LHCN-M2 (cell line): ENCODE measurements at regions not wholly inside any gene's neighbourhood (a gene's known extent, or its start where the extent isn't known, plus 50 kb on each side); places are given as distances from the start of the nearest gene placed in this dataset.
"Not testable (repeated sequence)": the region's sequence is repeated elsewhere in the genome, so short reads cannot be mapped to it uniquely, and the experiment has no call there.

Experiments
- DNase-seq: peaks from one replicate; pipeline ENCODE4 v3.0.0-alpha.2; 2012; ENCODE audit warnings: low read depth

- no peak for DNase-seq
Observed at GRCh38 chrX:43218198-43218597, 437.9 kb upstream of the MAOA start.

- DNase-seq, result no peak
Observed at GRCh38 chrX:43224496-43224895, 431.6 kb upstream of the MAOA start.

- DNase-seq, result no peak
Observed at GRCh38 chrX:43225626-43226328, 430.3 kb upstream of the MAOA start.

DNA sequence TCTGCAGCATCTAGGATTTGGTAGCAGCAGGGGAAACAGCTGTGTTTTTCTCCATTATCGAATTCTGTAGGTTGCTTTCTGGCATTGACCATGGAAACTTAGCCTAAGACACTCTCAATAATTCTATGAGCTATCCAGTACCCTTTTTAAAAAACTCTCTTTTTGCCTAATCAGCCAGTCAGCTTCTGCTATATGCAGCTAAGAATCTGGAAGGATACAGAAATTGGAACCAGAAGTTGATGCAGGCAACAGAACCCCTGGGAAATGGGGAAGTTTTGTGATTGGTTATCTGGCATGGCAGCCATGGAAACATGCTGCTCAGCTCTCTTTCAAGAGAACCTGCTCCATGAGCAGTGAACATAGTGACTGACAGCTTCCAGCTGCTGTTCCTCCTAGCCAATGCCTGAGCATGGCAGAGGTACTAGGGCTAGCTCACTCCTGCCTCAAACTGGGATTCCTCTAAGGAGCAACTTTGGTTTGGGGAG is 417.6 kb upstream of the MAOA start:
- DNase-seq, result no peak

DNA sequence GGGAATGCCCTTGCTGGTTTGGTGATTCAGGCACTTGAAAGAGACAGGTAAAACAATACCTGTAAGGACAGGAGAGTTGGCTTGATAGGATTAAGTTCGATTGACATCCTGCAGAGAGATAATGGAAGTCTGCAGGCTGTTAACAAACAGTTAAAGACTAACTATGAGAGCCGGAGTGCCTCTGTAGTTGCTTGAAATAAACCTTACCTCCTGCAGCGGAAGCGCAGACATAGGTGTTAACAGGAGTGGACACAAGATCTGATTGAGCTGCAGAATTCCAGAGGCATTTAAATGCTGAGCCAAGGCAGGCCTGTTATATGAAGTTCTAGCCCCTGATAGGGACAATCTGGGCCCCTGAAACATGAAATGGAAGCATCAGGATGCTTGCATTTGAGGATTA is 416.7 kb upstream of the MAOA start:
- DNase-seq, result no peak

DNA sequence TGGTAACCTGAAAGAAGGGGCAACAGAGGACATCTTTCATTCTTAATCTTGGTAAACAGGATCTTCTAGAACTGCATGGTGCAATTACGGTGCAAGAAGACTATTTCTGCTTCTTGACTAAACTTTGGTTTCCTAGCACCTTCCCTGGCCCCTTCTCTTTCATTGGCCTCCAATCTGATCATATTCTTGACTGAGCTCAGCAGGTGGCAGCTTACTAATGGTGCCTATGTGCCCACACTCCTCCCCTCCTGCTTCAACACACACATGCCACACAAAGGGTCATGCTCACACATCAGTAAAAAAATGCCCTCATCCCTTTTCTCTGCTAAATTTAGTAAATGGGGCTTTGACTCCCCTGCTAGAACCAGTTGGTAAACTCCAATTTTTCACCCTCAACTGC is 400.5 kb upstream of the MAOA start:
- no peak for DNase-seq

DNA sequence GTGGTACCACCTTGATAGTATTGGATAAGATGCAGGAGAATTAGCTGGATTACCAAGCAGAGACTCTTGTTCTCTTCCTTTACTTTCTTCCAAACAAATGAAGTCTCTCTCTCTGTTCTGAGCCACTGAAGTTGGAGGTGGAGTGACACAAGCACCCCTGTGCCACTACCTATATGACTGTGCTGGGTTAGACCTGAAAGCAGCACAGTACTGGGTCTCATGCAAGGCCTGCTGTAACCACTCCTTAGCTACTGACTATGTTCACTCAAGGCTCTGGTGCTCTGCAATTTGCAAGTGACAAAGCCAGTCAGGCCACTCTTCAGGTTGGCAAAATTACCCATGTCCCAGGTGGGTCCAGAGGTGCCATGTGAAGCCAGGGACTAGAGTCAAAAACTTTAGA is 389.6 kb upstream of the MAOA start:
- DNase-seq, result no peak

DNA sequence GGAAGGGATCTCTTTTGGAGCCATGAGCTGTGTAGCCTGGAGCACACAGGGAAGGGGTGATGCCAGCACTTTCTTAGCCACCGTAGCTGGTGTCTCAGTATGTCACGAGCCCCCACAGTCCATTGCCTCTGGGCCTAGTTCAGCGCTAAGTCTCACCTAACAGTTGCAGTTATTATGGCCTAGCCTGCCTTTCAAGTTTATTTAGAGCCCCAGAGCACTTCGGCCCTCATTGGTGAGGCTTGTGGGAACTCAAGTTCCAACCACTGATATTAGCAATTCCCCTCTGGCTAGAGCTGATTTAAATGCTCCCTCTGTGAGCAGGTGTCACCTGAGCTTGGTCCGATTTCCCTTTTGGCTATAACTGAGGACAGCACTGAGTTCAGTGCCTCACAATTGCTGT is 388.4 kb upstream of the MAOA start:
- DNase-seq, result no peak

DNA sequence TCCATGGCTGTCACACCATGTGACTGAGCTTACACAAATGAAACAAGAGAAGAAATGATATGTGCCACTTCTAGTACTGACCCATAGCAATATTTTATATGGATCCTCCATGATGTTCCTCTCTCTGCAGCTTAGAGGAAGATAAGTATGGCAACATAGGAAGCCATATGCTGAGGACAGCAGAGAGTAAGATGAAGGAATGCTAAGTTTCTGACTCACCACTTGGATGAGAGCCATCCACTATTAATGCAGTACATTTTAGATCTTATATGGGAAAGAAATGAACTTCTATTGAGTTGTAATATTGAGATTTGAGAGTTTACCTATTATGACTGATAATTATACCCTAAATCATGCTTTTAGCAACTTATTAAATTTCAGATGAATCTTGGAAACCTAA is 386.9 kb upstream of the MAOA start:
- no peak for DNase-seq

- DNase-seq, result no peak
Observed at GRCh38 chrX:43277879-43278278, 378.2 kb upstream of the MAOA start.

DNA sequence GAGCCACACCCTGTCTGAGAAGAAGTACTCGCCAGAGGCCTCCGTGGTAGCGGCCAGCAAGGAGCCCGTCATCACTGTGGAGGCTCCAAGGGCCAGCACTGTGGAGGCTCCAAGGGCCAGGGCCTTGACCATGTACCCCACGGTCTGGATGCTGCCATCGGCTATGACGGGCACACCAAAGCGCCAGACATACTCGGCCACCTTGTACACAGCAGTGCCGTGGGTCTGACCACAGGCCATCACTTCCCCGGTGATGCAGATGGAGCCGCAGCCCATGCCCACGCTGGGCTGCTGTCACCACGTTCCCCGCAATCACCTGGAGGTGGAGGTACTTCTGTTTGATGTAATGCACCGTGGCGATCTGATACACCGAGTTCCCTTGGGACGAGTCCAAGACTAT is 377.7 kb upstream of the MAOA start:
- no peak for DNase-seq

DNA sequence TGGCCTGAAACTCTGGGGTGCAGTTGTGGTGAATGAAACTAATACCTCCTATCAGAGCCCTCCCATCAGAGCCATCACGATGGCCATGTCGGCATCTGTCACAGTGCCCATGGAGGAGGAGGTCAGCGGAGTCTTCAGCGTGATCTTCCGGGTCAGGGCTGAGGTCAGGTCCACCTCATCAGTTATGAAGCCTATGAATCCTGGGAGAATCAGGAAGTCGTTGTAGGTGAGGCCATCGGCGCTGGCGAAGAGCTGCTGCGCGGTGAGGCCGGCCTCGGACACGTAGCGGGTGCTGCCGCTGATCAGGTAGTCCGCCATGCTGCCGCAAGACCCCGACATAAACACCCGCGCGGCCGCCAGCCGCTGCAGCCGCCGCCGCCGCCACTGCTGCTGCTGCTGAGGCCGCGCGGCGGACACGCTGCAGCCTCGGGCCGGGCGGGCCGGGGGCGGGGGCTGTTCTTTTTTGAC is 376.7 kb upstream of the MAOA start:
- no peak for DNase-seq

DNA sequence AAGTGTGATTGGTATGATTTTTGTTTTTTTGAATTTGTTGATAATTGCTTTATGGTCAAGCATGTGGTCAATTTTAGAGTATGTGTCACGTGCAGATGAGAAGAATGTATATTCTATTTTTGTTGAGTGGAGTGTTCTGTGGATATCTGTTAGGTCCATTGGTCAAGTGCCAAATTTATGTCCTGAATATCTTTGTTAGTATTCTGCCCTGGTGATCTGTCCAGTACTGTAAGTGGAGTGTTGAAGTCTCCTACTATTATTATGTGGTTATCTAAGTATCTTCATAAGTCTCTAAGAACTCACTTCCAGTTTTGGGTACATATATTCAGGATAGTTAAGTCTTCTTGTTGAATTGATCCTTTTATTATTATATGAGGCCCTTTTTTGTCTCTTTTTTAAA is 372.9 kb upstream of the MAOA start:
- no peak for DNase-seq

DNA sequence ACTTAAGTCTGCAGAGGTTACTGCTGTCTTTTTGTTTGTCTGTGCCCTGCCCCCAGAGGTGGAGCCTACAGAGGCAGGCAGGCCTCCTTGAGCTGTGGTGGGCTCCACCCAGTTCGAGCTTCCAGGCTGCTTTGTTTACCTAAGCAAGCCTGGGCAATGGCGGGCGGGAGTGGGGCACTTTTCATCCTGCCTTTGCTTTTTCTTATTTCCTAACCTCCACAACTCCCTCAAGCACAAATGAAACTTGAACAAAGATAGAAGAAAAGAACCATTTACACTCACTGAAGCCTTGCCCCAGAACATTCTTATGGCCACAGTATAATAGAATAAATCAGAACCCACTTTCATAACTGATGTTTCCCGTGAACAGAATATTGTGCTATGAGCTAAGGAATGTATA is 344.5 kb upstream of the MAOA start:
- not testable (repeated sequence) for DNase-seq

DNA sequence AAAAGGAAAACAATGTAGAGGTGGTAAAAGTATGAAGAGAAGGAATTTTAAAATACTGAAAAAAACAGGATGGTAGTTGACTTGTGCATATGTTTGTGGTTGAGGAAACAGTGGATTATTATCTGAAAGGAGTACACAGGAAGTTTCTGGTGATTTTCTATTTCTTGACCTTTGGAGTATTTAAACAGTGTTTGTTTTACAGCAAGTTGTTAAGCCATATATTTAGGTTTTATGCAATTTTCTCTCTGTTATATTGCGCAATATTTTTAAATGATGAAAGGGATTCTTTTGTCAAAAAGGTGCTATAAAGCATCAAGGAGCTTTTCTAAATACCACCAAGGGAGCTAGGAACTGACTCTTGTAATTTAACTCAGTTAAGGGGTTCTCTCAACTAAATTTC is 343.1 kb upstream of the MAOA start:
- no peak for DNase-seq

GRCh38 chrX:43314525-43314924 is 341.6 kb upstream of the MAOA start:
- no peak for DNase-seq

GRCh38 chrX:43315622-43316021 is 340.5 kb upstream of the MAOA start:
- no peak for DNase-seq

GRCh38 chrX:43316146-43316545 is 340.0 kb upstream of the MAOA start:
- DNase-seq, result no peak

DNA sequence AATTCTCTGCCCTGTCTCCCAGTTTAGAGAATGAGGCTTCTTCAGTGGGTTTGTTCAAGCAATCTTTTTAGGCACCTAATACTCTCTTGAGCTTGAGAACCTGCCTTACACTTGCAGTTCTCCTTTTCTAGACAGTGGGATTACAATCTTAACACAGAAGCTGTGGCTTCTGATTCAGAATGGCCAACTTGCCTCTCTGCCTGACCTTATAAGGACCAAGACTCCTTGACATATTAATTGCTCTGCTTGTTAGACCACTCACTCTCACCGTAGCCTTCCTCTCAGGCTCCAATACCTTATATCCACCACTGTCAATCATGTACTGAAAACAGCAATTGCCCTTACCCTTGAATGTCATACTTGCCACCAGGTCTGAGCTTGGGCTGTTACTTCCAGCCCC is 338.7 kb upstream of the MAOA start:
- no peak for DNase-seq

DNA sequence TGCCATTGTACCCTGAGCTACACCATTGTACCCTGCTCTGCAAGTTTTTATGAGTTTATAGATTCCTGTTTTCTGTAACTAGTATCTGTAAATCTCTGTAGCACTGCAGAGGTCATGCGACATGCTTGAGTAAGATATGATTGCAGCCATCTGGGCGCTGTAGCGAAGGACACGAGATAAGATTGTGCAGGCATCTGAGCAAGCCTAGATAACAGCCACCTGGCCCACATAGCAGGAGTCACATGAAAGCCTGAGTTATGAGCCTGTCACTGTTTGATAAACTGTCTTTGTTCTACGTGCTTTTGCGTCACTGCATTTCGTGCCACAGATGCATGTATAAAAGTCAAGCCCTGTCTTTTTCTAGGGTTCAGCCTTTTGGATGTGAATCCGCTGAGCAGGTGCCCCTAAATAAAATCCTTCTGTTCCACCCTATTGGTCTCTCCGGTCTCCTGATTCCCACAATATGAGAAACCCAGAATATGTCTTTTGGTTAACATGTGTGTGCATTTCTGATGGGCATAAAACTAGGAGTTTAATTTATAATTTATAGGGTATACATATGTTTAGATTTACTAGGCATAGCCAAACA is 327.6 kb upstream of the MAOA start:
- no peak for DNase-seq

DNA sequence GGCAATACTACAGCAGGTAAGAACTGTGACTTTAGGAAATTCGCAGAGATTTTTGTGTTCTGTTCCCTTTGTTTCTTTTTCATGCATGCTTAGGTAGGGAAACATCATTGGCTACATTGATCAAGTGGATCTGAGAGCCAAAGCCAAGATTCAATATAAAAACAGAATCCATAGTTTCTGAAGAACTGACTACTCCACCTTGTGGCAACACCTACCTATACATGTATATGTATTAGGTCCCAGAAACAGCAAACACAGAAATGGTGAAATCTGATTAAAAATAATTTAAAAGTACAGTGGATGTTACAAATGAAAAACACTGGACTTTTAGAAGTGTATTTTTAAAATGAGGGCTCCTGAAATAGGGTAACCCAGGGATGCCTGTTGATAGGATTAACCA is 322.6 kb upstream of the MAOA start:
- no peak for DNase-seq

- DNase-seq, result no peak
Observed at GRCh38 chrX:43345166-43345565, 310.9 kb upstream of the MAOA start.

DNA sequence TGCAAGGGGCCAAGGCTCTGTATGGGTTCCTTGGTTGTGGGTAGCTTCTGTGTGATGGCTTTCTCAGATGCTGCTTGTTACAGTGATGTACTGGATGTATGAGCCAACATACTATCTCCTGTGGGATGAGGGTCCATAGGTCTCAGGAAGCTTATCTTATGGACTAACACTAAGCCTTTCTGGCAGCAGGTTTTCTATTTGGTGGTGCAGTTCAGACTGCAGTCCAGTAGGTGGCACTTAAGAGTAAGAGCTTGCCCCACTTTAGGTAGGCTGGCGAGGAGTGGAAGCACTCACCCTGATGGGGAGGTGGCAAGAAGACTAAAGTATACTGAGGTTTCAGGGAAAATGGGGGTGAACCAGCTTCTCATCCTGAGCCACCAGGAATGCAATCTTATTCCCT is 306.7 kb upstream of the MAOA start:
- DNase-seq, result peak; percentile 1

- DNase-seq, result no peak
Observed at GRCh38 chrX:43350935-43351334, 305.2 kb upstream of the MAOA start.
